Activated naive CD8-positive, alpha-beta T cell treated with anti-CD3 and anti-CD28 coated beads for 36 hours (primary cell): ENCODE measurements at regions not wholly inside any gene's neighbourhood (a gene's known extent, or its start where the extent isn't known, plus 50 kb on each side); places are given as distances from the start of the nearest gene placed in this dataset.

Experiments
- DNase-seq: peaks from one replicate; pipeline ENCODE4 v3.0.0; 2021
- H3K27ac Mint-ChIP-seq: one replicate; pipeline ENCODE4 v1.8.0; 2022; ENCODE audit warnings: mild to moderate bottlenecking, moderate library complexity, mixed read lengths
- H3K27me3 Mint-ChIP-seq: one replicate; pipeline ENCODE4 v1.8.0; 2022; ENCODE audit warnings: mild to moderate bottlenecking, mixed read lengths
- H3K36me3 Mint-ChIP-seq: one replicate; pipeline ENCODE4 v1.8.0; 2021; ENCODE audit warnings: mild to moderate bottlenecking, mixed read lengths
- H3K4me1 Mint-ChIP-seq: one replicate; pipeline ENCODE4 v1.8.0; 2021; ENCODE audit warnings: mixed read lengths
- H3K4me3 Mint-ChIP-seq: one replicate; pipeline ENCODE4 v1.8.0; 2022; ENCODE audit warnings: mild to moderate bottlenecking, moderate library complexity, mixed read lengths
- H3K9me3 Mint-ChIP-seq: one replicate; pipeline ENCODE4 v1.8.0; 2022; ENCODE audit warnings: mixed read lengths

GRCh38 chr12:108021141-108021540, 107.9 kb upstream of the WSCD2 start:
- Mint-ChIP-seq H3K27ac (no peak overlapping the region), H3K4me3 (no peak overlapping the region), H3K4me1 (no peaks in the 10 kb centered on the region)

GRCh38 chr12:108021949-108022522, 107.1 kb upstream of the WSCD2 start:
- Mint-ChIP-seq H3K9me3 (no peaks in the 10 kb centered on the region), H3K36me3 (no peaks in the 10 kb centered on the region), H3K4me3 (no peak overlapping the region), H3K27ac (no peak overlapping the region), H3K27me3 (peaks cover 8% of the 10 kb centered on the region), H3K4me1 (no peaks in the 10 kb centered on the region)
- DNase-seq, result no peak

More at GRCh38 chr12:108021141-108021540, 107.9 kb upstream of the WSCD2 start:
- peaks cover 10% of the 10 kb centered on the region for H3K27me3 Mint-ChIP-seq
- DNase-seq, result no peak
- H3K9me3 Mint-ChIP-seq, result no peaks in the 10 kb centered on the region
- H3K36me3 Mint-ChIP-seq, result no peaks in the 10 kb centered on the region

GRCh38 chr12:108029051-108029835, 99.8 kb upstream of the WSCD2 start:
- no peaks in the 10 kb centered on the region for H3K4me1 Mint-ChIP-seq
- H3K36me3 Mint-ChIP-seq, result no peaks in the 10 kb centered on the region
- DNase-seq, result no peak
- no peak overlapping the region for H3K4me3 Mint-ChIP-seq
- H3K27me3 Mint-ChIP-seq, result peaks cover 35% of the 10 kb centered on the region
- H3K27ac Mint-ChIP-seq, result no peak overlapping the region
- no peaks in the 10 kb centered on the region for H3K9me3 Mint-ChIP-seq

GRCh38 chr12:108033090-108033489, 96.0 kb upstream of the WSCD2 start:
- H3K9me3 Mint-ChIP-seq, result no peaks in the 10 kb centered on the region
- no peak overlapping the region for H3K27ac Mint-ChIP-seq
- no peaks in the 10 kb centered on the region for H3K4me1 Mint-ChIP-seq
- peaks cover 24% of the 10 kb centered on the region for H3K27me3 Mint-ChIP-seq
- DNase-seq, result no peak
- H3K36me3 Mint-ChIP-seq, result no peaks in the 10 kb centered on the region
- no peak overlapping the region for H3K4me3 Mint-ChIP-seq

GRCh38 chr12:108035372-108035771, 93.7 kb upstream of the WSCD2 start:
- H3K36me3 Mint-ChIP-seq, result no peaks in the 10 kb centered on the region
- DNase-seq, result no peak
- no peak overlapping the region for H3K27ac Mint-ChIP-seq
- H3K27me3 Mint-ChIP-seq, result peaks cover 24% of the 10 kb centered on the region
- H3K9me3 Mint-ChIP-seq, result no peaks in the 10 kb centered on the region
- H3K4me1 Mint-ChIP-seq, result no peaks in the 10 kb centered on the region
- H3K4me3 Mint-ChIP-seq, result no peak overlapping the region

- Mint-ChIP-seq H3K27me3 (peaks cover 19% of the 10 kb centered on the region), H3K27ac (no peak overlapping the region), H3K36me3 (no peaks in the 10 kb centered on the region), H3K4me3 (no peak overlapping the region), H3K9me3 (no peaks in the 10 kb centered on the region), H3K4me1 (no peaks in the 10 kb centered on the region)
- no peak for DNase-seq
Measured at GRCh38 chr12:108037960-108038359, 91.1 kb upstream of the WSCD2 start.

- H3K27me3 Mint-ChIP-seq, result peaks cover 15% of the 10 kb centered on the region
- H3K27ac Mint-ChIP-seq, result no peak overlapping the region
- no peak for DNase-seq
- no peaks in the 10 kb centered on the region for H3K36me3 Mint-ChIP-seq
- no peaks in the 10 kb centered on the region for H3K9me3 Mint-ChIP-seq
- no peaks in the 10 kb centered on the region for H3K4me1 Mint-ChIP-seq
- H3K4me3 Mint-ChIP-seq, result no peak overlapping the region
Measured at GRCh38 chr12:108039794-108040193, 89.3 kb upstream of the WSCD2 start.

- no peaks in the 10 kb centered on the region for H3K9me3 Mint-ChIP-seq
- H3K4me3 Mint-ChIP-seq, result no peak overlapping the region
- no peaks in the 10 kb centered on the region for H3K36me3 Mint-ChIP-seq
- no peaks in the 10 kb centered on the region for H3K4me1 Mint-ChIP-seq
- H3K27ac Mint-ChIP-seq, result no peak overlapping the region
- peaks cover 13% of the 10 kb centered on the region for H3K27me3 Mint-ChIP-seq
- no peak for DNase-seq
Measured at GRCh38 chr12:108040947-108041346, 88.1 kb upstream of the WSCD2 start.

- Mint-ChIP-seq H3K4me3 (no peak overlapping the region), H3K27me3 (peaks cover 21% of the 10 kb centered on the region), H3K36me3 (no peaks in the 10 kb centered on the region), H3K27ac (no peak overlapping the region), H3K9me3 (no peaks in the 10 kb centered on the region), H3K4me1 (peaks cover 6% of the 10 kb centered on the region)
- DNase-seq, result no peak
Measured at GRCh38 chr12:108043286-108043685, 85.8 kb upstream of the WSCD2 start.

GRCh38 chr12:108043750-108044533, 85.1 kb upstream of the WSCD2 start:
- H3K9me3 Mint-ChIP-seq, result no peaks in the 10 kb centered on the region
- H3K4me3 Mint-ChIP-seq, result no peak overlapping the region
- no peak for DNase-seq
- peaks cover 24% of the 10 kb centered on the region for H3K27me3 Mint-ChIP-seq
- H3K36me3 Mint-ChIP-seq, result no peaks in the 10 kb centered on the region
- peaks cover 6% of the 10 kb centered on the region for H3K4me1 Mint-ChIP-seq
- H3K27ac Mint-ChIP-seq, result no peak overlapping the region

- no peaks in the 10 kb centered on the region for H3K9me3 Mint-ChIP-seq
- H3K4me3 Mint-ChIP-seq, result no peak overlapping the region
- H3K27ac Mint-ChIP-seq, result no peak overlapping the region
- peaks cover 25% of the 10 kb centered on the region for H3K27me3 Mint-ChIP-seq
- DNase-seq, result no peak
- H3K36me3 Mint-ChIP-seq, result no peaks in the 10 kb centered on the region
- H3K4me1 Mint-ChIP-seq, result peaks cover 6% of the 10 kb centered on the region
Measured at GRCh38 chr12:108046135-108046534, 83.0 kb upstream of the WSCD2 start.

GRCh38 chr12:108046650-108047049, 82.4 kb upstream of the WSCD2 start:
- Mint-ChIP-seq H3K27ac (no peak overlapping the region), H3K4me3 (no peak overlapping the region), H3K27me3 (peaks cover 25% of the 10 kb centered on the region), H3K9me3 (no peaks in the 10 kb centered on the region), H3K36me3 (no peaks in the 10 kb centered on the region), H3K4me1 (peaks cover 6% of the 10 kb centered on the region)
- no peak for DNase-seq

GRCh38 chr12:108047071-108047550, 82.0 kb upstream of the WSCD2 start:
- Mint-ChIP-seq H3K9me3 (no peaks in the 10 kb centered on the region), H3K27ac (no peak overlapping the region), H3K4me3 (no peak overlapping the region), H3K36me3 (no peaks in the 10 kb centered on the region), H3K27me3 (peaks cover 26% of the 10 kb centered on the region), H3K4me1 (peaks cover 6% of the 10 kb centered on the region)
- no peak for DNase-seq

GRCh38 chr12:108048686-108049085, 80.4 kb upstream of the WSCD2 start:
- peaks cover 28% of the 10 kb centered on the region for H3K27me3 Mint-ChIP-seq
- H3K4me1 Mint-ChIP-seq, result peaks cover 6% of the 10 kb centered on the region
- DNase-seq, result no peak
- H3K4me3 Mint-ChIP-seq, result no peak overlapping the region
- H3K36me3 Mint-ChIP-seq, result no peaks in the 10 kb centered on the region
- no peaks in the 10 kb centered on the region for H3K9me3 Mint-ChIP-seq
- no peak overlapping the region for H3K27ac Mint-ChIP-seq

GRCh38 chr12:108050696-108051095, 78.4 kb upstream of the WSCD2 start:
- Mint-ChIP-seq H3K4me1 (peaks cover 6% of the 10 kb centered on the region), H3K27ac (no peak overlapping the region), H3K27me3 (peaks cover 28% of the 10 kb centered on the region), H3K36me3 (no peaks in the 10 kb centered on the region), H3K4me3 (no peak overlapping the region), H3K9me3 (no peaks in the 10 kb centered on the region)
- no peak for DNase-seq
